Testis (tissue), 2 donors: ENCODE measurements at regions not wholly inside any gene's neighbourhood (a gene's known extent, or its start where the extent isn't known, plus 50 kb on each side); places are given as distances from the start of the nearest gene placed in this dataset.

Experiments
- DNase-seq: peaks from one replicate; pipeline ENCODE4 v3.0.0-alpha.2; 2019
- H3K27ac ChIP-seq, 2 donors: fragments of 200-600 bp; sonication (generic); one replicate each; pipeline ENCODE4 v1.5.1; 2019
- H3K27me3 ChIP-seq: fragments of 200-600 bp; sonication (generic); one replicate; pipeline ENCODE4 v1.5.1; 2019
- H3K36me3 ChIP-seq: fragments of 200-600 bp; sonication (generic); one replicate; pipeline ENCODE4 v1.5.1; 2017; ENCODE audit warnings: low read depth; ENCODE audit errors: missing control alignments
- H3K4me1 ChIP-seq: fragments of 200-600 bp; sonication (generic); one replicate; pipeline ENCODE4 v1.5.1; 2019
- H3K4me3 ChIP-seq, 2 donors: fragments of 200-600 bp; sonication (generic); one replicate each; pipeline ENCODE4 v1.5.1; 2017 to 2019
- H3K9me3 ChIP-seq: fragments of 200-600 bp; sonication (generic); one replicate; pipeline ENCODE4 v1.5.1; 2017
- CTCF ChIP-seq, 3 experiments: fragments of 450-650 bp in 2 of 3; fragments of 200-600 bp in 1 of 3; sonication (generic) in 1 of 3; IDR thresholded peaks; one replicate each; pipeline ENCODE4 v1.5.1; 2016 to 2019; ENCODE audit warnings: antibody characterized with exemption in 3 of 3, mild to moderate bottlenecking in 2 of 3, moderate library complexity in 1 of 3
- POLR2A ChIP-seq: fragments of 450-650 bp; IDR thresholded peaks from one replicate; pipeline ENCODE4 v1.6.1; 2017; ENCODE audit warnings: antibody characterized with exemption, mild to moderate bottlenecking, moderate library complexity
- WGBS, 2 donors: methylation state at CpG; one replicate each; pipeline ENCODE4 v1.1.5; 2018; 5-methylcytosine and 5-hydroxymethylcytosine counted together
- intact Hi-C: fragments of 100-400 bp; cut with DNase I; formaldehyde crosslinking; loops from one replicate; pipeline ENCODE4 v1.15.1; 2023; ENCODE audit warnings: low total_unique reads

- Histone ChIP-seq H3K36me3 (no peaks in the 10 kb centered on the region), H3K9me3 (no peaks in the 10 kb centered on the region), H3K4me3 (no peak overlapping the region), H3K4me1 (no peaks in the 10 kb centered on the region), H3K27ac (no peak overlapping the region), H3K27me3 (no peaks in the 10 kb centered on the region)
- WGBS, 2 donors, result 76 to 82% methylated on average over 3 of the region's 3 CpGs
- no peak for DNase-seq
- intact Hi-C loops, result no loop called here
- TF ChIP-seq CTCF (IDR thresholded peaks at IDR 0.05) (no peak), POLR2A (no peak)
Measured at GRCh38 chr14:46256381-46256780, 395.2 kb downstream of the RPL10L start.

DNA sequence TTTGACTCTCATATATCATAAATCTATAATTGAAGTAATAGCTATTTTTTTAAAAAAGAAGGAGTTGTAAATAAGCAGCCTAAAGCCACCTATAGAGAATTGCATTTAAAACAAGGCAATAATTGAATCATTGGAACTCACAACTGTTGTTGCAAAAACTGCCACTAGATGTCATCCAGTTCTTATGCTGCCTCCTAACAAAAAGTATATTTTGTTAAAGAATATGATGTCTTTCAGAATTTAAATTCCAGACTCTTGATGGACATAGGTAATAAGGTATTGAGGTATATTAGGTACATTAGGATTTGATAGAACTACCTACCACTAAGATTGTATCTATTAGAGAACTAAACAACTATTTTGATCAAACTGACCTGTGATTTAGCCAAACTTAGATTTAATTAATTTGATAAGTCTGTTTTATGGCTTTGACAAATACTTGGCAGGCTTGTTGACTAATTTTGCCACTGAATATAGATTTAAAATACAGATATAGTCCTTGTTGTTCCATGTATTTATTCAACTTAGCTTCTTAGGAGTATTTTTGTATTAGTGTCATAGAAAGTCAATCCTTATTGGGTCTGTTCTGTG is 401.4 kb downstream of the RPL10L start:
- Histone ChIP-seq H3K27ac (no peak overlapping the region), H3K36me3 (no peaks in the 10 kb centered on the region), H3K4me3 (no peak overlapping the region), H3K9me3 (no peaks in the 10 kb centered on the region), H3K4me1 (no peaks in the 10 kb centered on the region), H3K27me3 (no peaks in the 10 kb centered on the region)
- no peak for DNase-seq
- TF ChIP-seq POLR2A (no peak), CTCF (IDR thresholded peaks at IDR 0.05) (peak in 1 of 3 experiments; percentile 69)
- intact Hi-C loops, result no loop called here

GRCh38 chr14:46248001-46248630 is 403.5 kb downstream of the RPL10L start:
- TF ChIP-seq POLR2A (no peak), CTCF (IDR thresholded peaks at IDR 0.05) (no peak)
- intact Hi-C loops, result no loop called here

GRCh38 chr14:46245276-46245675 is 406.3 kb downstream of the RPL10L start:
- no peak for TF ChIP-seq POLR2A
- no peak for TF ChIP-seq CTCF (IDR thresholded peaks at IDR 0.05)
- H3K27me3 ChIP-seq, result no peaks in the 10 kb centered on the region
- intact Hi-C loops, result no loop called here

More at GRCh38 chr14:46248001-46248630, 403.5 kb downstream of the RPL10L start:
- WGBS, 2 donors, result 54 to 63% methylated on average over 1 of the region's 1 CpG
- H3K27me3 ChIP-seq, result no peaks in the 10 kb centered on the region
- H3K4me3 ChIP-seq, result no peak overlapping the region
- no peaks in the 10 kb centered on the region for H3K4me1 ChIP-seq
- H3K27ac ChIP-seq, result no peak overlapping the region
- H3K9me3 ChIP-seq, result no peaks in the 10 kb centered on the region
- no peaks in the 10 kb centered on the region for H3K36me3 ChIP-seq
- no peak for DNase-seq

DNA sequence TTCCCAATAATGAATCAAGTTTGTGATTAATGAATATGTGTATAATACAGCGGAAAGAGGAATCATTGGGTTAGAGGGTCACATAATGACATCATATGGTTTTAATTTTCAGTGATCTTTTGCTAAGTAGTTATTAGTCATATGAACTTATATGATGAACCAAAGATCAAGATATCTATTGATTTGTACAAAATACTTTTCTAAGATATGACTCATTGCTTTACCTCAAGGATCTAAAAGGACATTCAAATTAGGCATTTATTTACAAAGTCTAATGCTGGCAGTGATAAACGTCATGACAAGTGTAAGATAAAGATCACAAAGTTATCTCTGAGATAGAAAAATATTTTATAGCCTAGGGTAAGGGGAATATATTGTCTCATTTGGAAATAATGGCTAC is 417.8 kb downstream of the RPL10L start:
- WGBS, 2 donors, result 65 to 72% methylated on average over 2 of the region's 2 CpGs
- no peaks in the 10 kb centered on the region for H3K36me3 ChIP-seq
- no peak overlapping the region for H3K27ac ChIP-seq
- no peak for TF ChIP-seq POLR2A
- TF ChIP-seq CTCF (IDR thresholded peaks at IDR 0.05), result no peak
- no peak overlapping the region for H3K4me3 ChIP-seq
- no peaks in the 10 kb centered on the region for H3K27me3 ChIP-seq
- no peaks in the 10 kb centered on the region for H3K9me3 ChIP-seq
- intact Hi-C loops, result no loop called here
- H3K4me1 ChIP-seq, result no peaks in the 10 kb centered on the region
- no peak for DNase-seq

More at GRCh38 chr14:46245276-46245675, 406.3 kb downstream of the RPL10L start:
- H3K27ac ChIP-seq, result no peak overlapping the region
- no peaks in the 10 kb centered on the region for H3K9me3 ChIP-seq
- H3K4me3 ChIP-seq, result no peak overlapping the region
- H3K36me3 ChIP-seq, result no peaks in the 10 kb centered on the region
- 68 to 70% methylated on average over 2 of the region's 2 CpGs for WGBS, 2 donors
- H3K4me1 ChIP-seq, result no peaks in the 10 kb centered on the region
- no peak for DNase-seq
